DMS 273 treated with DMSO at 0.1 percent for 48 hours (cell line): ENCODE measurements at regions not wholly inside any gene's neighbourhood (a gene's known extent, or its start where the extent isn't known, plus 50 kb on each side); places are given as distances from the start of the nearest gene placed in this dataset.

Experiments used
- DNase-seq: peaks from one replicate; lab custom pipeline; 2025; lab: John Stamatoyannopoulos, UW

GRCh38 chr5:96245140-96246091 is 187.6 kb downstream of the PCSK1 start:
- no peak for DNase-seq

GRCh38 chr5:96244696-96245095 is 188.4 kb downstream of the PCSK1 start:
- DNase-seq, result no peak

- no peak for DNase-seq
Observed at GRCh38 chr5:96243862-96244261, 189.2 kb downstream of the PCSK1 start.

GRCh38 chr5:96243203-96243602 is 189.8 kb downstream of the PCSK1 start:
- no peak for DNase-seq

- DNase-seq, result no peak
Observed at GRCh38 chr5:96242571-96242970, 190.5 kb downstream of the PCSK1 start.

- DNase-seq, result no peak
Observed at GRCh38 chr5:96236831-96237230, 196.2 kb downstream of the PCSK1 start.

GRCh38 chr5:96236051-96236450 is 197.0 kb downstream of the PCSK1 start:
- no peak for DNase-seq

- no peak for DNase-seq
Observed at GRCh38 chr5:96235008-96235910, 197.8 kb downstream of the PCSK1 start.

- no peak for DNase-seq
Observed at GRCh38 chr5:96232602-96233001, 200.4 kb downstream of the PCSK1 start.

GRCh38 chr5:96229188-96229587 is 203.9 kb downstream of the PCSK1 start:
- DNase-seq, result no peak

- DNase-seq, result no peak
Observed at GRCh38 chr5:96228408-96228807, 204.6 kb downstream of the PCSK1 start.

GRCh38 chr5:96227957-96228356 is 205.1 kb downstream of the PCSK1 start:
- no peak for DNase-seq

GRCh38 chr5:96226941-96227552 is 206.0 kb downstream of the PCSK1 start:
- DNase-seq, result no peak

GRCh38 chr5:96222129-96222528 is 210.9 kb downstream of the PCSK1 start:
- no peak for DNase-seq

- no peak for DNase-seq
Observed at GRCh38 chr5:96220610-96221390, 212.2 kb downstream of the PCSK1 start.

GRCh38 chr5:96219580-96220281 is 213.3 kb downstream of the PCSK1 start:
- DNase-seq, result no peak

GRCh38 chr5:96218653-96219052 is 214.4 kb downstream of the PCSK1 start:
- no peak for DNase-seq

GRCh38 chr5:96214442-96215197 is 218.4 kb downstream of the PCSK1 start:
- no peak for DNase-seq

GRCh38 chr5:96209829-96210228 is 223.2 kb downstream of the PCSK1 start:
- DNase-seq, result no peak

GRCh38 chr5:96207420-96207819 is 225.6 kb downstream of the PCSK1 start:
- DNase-seq, result no peak
